ENCODE measurements at regions not wholly inside any gene's neighbourhood (a gene's known extent, or its start where the extent isn't known, plus 50 kb on each side); places are given as distances from the start of the nearest gene placed in this dataset.
A peak's percentile ranks its signal among the peaks of the same experiment; 100 is the strongest.

DNA sequence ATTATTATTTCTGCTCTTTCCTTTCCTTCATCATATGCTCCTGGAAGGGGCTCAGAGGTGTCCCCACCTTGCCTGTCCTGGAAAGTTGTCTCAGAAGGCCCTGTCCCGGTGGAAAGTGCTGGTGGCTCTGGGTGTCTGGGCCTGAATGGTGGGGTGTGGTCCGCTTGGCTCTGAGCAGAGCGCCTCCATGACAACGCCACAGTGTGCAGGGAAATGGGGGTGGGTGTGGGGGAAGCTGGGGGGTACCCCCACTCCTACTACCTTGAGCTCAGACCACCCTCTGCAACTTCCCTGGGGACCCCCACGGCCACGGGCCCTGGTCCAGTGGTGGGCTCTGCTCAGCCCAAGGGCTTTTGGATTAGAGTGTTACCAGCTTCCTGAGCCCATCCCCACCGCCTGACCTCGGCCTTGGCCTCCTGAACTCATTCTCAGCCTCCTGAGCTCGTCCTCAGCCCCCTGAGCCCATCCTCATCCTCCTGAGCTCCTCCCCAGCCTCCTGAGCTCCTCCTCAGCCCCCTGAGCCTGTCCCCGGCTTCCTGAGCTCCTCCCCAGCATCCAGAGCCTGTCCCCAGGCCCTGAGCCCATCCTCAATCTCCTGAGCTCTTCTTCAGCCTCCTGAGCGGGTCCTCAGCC is 106.4 kb upstream of the FAM20C start:
- CTCF ChIA-PET (ENCODE audit: partially characterized antibody) = interaction anchor here (0.6 to 3.6 kb wide), 11 partner anchors 11 to 182 kb away, joined by 3 to 20 read pairs (median 5); no protein-coding TSS in a partner anchor
- 74% methylated on average over 11 of the region's 11 CpGs; no CpG with 5 or more reads in 1 of the 2 experiments for WGBS, 2 experiments (ENCODE audit: extremely low coverage in 1 of 2, insufficient coverage in 1 of 2, insufficient read length in 1 of 2, insufficient replicate concordance in 2 of 2, low coverage in 1 of 2, low lambda C conversion rate in 2 of 2, missing lambda C conversion rate in 1 of 2)
- TF ChIP-seq FOSL1 (IDR thresholded peaks at IDR 0.05; ENCODE audit: insufficient read depth, low read depth, low read length) (no peak), EGR1 (IDR thresholded peaks at IDR 0.05; ENCODE audit: borderline replicate concordance, low read depth, low read length) (no peak), SIN3A (conservative IDR thresholded peaks at IDR 0.05 in 1 of 2, IDR thresholded peaks at IDR 0.05 in 1 of 2; ENCODE audit: low read depth in 1 of 2, low read length in 2 of 2) (no peak), RFX5 (IDR thresholded peaks at IDR 0.05; ENCODE audit: borderline replicate concordance, low read depth, low read length) (no peak), TAF7 (optimal IDR thresholded peaks at IDR 0.05; ENCODE audit: borderline replicate concordance, low read depth, low read length) (no peak), RNF2 (IDR thresholded peaks at IDR 0.05; ENCODE audit: borderline replicate concordance, low read depth, low read length, missing control alignments, poor library complexity, severe bottlenecking) (no peak), TAF1 (IDR thresholded peaks at IDR 0.05; ENCODE audit: low read depth, low read length) (no peak), TBP (IDR thresholded peaks at IDR 0.05; ENCODE audit: low read depth, low read length) (no peak), SIRT6 (IDR thresholded peaks at IDR 0.05; ENCODE audit: low read length) (no peak), SRF (IDR thresholded peaks at IDR 0.05; ENCODE audit: low read depth, low read length) (no peak)
- H3K9ac ChIP-seq (replicated peaks in 1 of 4; ENCODE audit: extremely low read depth in 1 of 4, low read depth in 3 of 4, low read length in 3 of 4) = no peak overlapping the region
- no peak overlapping the region for H3K4me3 ChIP-seq (ENCODE audit: extremely low read depth in 1 of 4, insufficient read depth in 2 of 4, low read depth in 3 of 4, low read length in 4 of 4)
- peaks cover 0 to 2% (median 0%) of the 10 kb centered on the region in 4 experiments; a peak in 1 of 7 replicates for H3K27me3 ChIP-seq (replicated peaks in 1 of 4; ENCODE audit: control insufficient read depth in 3 of 4, extremely low read depth in 1 of 4, insufficient read depth in 3 of 4, low read length in 3 of 4)
- H4K91ac ChIP-seq (replicated peaks; ENCODE audit: insufficient read length, low read length) = peak overlapping the region; percentile 51
- no peak overlapping the region for H2BK5ac ChIP-seq (ENCODE audit: low read depth, low read length)
- no peak overlapping the region for H3K14ac ChIP-seq (ENCODE audit: insufficient read length)
- peaks cover 5 to 6% of the 10 kb centered on the region in 2 experiments; a peak in 3 of 4 replicates for H3K79me2 ChIP-seq (ENCODE audit: control insufficient read depth in 1 of 2, insufficient read depth in 2 of 2, low read length in 2 of 2)
- no peak overlapping the region for H2BK15ac ChIP-seq (ENCODE audit: low read length)
- no peak overlapping the region for H2BK20ac ChIP-seq (ENCODE audit: low read length)
- H3K4ac ChIP-seq (replicated peaks; ENCODE audit: insufficient read length, low read depth, low read length) = no peak overlapping the region
- H2AFZ ChIP-seq (ENCODE audit: low read length) = no peak overlapping the region
- no peak overlapping the region for H3K4me2 ChIP-seq (ENCODE audit: insufficient read depth in 1 of 2, low read depth in 2 of 2, low read length in 2 of 2)
- H3K27ac ChIP-seq (ENCODE audit: low read depth, low read length) = no peak overlapping the region; the same call in 1 of the 2 replicates
- no peak overlapping the region for H3K23ac ChIP-seq (ENCODE audit: insufficient read length)
- H3K79me1 ChIP-seq (ENCODE audit: low read depth, low read length) = peaks cover 8% of the 10 kb centered on the region; the same call in 1 of the 2 replicates
- peaks cover 6% of the 10 kb centered on the region; the same call in 1 of the 2 replicates for H3K23me2 ChIP-seq (ENCODE audit: low read depth, low read length)
- no peak overlapping the region for H2AK5ac ChIP-seq (ENCODE audit: low read depth, low read length)
- POLR2A ChIA-PET (ENCODE audit: partially characterized antibody) = no interaction called here
- H2BK12ac ChIP-seq (ENCODE audit: low read depth, low read length) = no peak overlapping the region
- H2BK120ac ChIP-seq (replicated peaks; ENCODE audit: low read depth, low read length) = no peak overlapping the region
- H3K36me3 ChIP-seq (ENCODE audit: control insufficient read depth in 2 of 4, insufficient read depth in 4 of 4, low read length in 3 of 4) = peaks cover 0 to 5% (median 2%) of the 10 kb centered on the region in 4 experiments; a peak in 1 of 8 replicates
- no peak overlapping the region for H3K18ac ChIP-seq (ENCODE audit: extremely low read depth, low read length)
- H4K8ac ChIP-seq (ENCODE audit: extremely low read depth, insufficient read depth, low read length) = peak overlapping the region; percentile 45; the same call in 1 of the 2 replicates
- FAIRE-seq (no peak), DNase-seq (ENCODE audit: low read depth in 1 of 2, low spot score in 2 of 2) (no peak)
- H3K56ac ChIP-seq (replicated peaks; ENCODE audit: insufficient read length, low read depth, low read length) = no peak overlapping the region
- H3K4me1 ChIP-seq (replicated peaks in 1 of 4; ENCODE audit: control insufficient read depth in 3 of 4, insufficient read depth in 4 of 4, low read length in 3 of 4) = peaks cover 2 to 21% (median 10%) of the 10 kb centered on the region in 4 experiments
- H4K20me1 ChIP-seq (replicated peaks in 1 of 2; ENCODE audit: control insufficient read depth in 1 of 2, insufficient read depth in 2 of 2, low read length in 2 of 2) = peaks cover 0 to 8% of the 10 kb centered on the region in 2 experiments
- no peaks in the 10 kb centered on the region for H3K9me3 ChIP-seq (ENCODE audit: insufficient read depth in 2 of 2, low read depth in 1 of 2, low read length in 1 of 2)
- H4K5ac ChIP-seq (ENCODE audit: insufficient read length, low read depth, low read length) = no peak overlapping the region

Measured in H1 (cell line).